ENCODE measurements at regions not wholly inside any gene's neighbourhood (a gene's known extent, or its start where the extent isn't known, plus 50 kb on each side); places are given as distances from the start of the nearest gene placed in this dataset.

DNA sequence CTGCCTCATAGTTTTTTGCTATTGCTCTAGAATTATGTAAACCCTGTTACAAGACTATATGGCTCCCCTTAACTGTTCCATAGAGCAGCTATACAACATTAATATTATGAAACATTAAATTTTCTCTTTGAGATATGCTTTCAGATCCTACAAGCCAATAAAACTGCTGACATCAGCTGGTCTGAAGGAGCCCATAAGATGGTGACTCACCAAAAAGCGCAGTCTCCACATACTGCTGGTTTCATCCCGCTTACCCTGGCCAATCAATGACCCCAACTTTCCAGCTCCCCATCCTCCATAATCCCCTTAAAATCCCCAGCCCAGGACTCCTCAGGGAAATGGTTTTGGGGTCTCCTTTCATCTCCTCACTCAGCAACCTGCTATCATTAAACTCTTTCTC is 172.7 kb downstream of the NSG2 start:
- Histone ChIP-seq H3K36me3 (replicated peaks) (no peaks in the 10 kb centered on the region), H3K4me3 (ENCODE audit: low read depth, low read length) (no peak overlapping the region), H3K27ac (no peak overlapping the region), H3K27me3 (replicated peaks) (no peaks in the 10 kb centered on the region)
- in situ Hi-C loops (cut with HindIII; ENCODE audit: low pct_ligation_motif_present, low sequenced_read_pairs), result no loop called here
- no peak for DNase-seq
- TF ChIP-seq, protein P1, sequence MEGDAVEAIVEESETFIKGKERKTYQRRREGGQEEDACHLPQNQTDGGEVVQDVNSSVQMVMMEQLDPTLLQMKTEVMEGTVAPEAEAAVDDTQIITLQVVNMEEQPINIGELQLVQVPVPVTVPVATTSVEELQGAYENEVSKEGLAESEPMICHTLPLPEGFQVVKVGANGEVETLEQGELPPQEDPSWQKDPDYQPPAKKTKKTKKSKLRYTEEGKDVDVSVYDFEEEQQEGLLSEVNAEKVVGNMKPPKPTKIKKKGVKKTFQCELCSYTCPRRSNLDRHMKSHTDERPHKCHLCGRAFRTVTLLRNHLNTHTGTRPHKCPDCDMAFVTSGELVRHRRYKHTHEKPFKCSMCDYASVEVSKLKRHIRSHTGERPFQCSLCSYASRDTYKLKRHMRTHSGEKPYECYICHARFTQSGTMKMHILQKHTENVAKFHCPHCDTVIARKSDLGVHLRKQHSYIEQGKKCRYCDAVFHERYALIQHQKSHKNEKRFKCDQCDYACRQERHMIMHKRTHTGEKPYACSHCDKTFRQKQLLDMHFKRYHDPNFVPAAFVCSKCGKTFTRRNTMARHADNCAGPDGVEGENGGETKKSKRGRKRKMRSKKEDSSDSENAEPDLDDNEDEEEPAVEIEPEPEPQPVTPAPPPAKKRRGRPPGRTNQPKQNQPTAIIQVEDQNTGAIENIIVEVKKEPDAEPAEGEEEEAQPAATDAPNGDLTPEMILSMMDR (IDR thresholded peaks at IDR 0.05; ENCODE audit: low read depth, low read length, missing control alignments), result no peak

DNA sequence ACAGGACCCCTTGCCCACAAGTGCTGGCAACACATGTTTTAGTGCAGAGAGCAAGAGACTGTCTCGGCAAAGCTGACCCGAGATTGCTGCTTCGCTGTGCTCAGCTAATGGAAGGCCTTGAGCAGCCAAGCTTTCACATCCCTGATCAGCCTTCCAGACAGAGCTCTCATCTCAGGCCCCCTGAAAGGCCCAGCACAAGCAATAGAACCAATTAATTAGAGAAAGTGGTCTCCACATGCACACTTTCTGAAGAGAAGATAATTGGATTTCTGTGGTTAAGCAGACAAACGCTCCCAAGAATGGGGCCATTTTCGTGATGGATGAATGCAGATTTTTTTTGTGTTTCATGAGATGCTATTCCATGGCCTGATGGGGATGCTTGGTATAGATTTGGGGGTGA is 174.9 kb downstream of the NSG2 start:
- H3K27ac ChIP-seq, result no peak overlapping the region
- DNase-seq, result no peak
- H3K36me3 ChIP-seq (replicated peaks), result no peaks in the 10 kb centered on the region
- H3K27me3 ChIP-seq (replicated peaks), result no peaks in the 10 kb centered on the region
- in situ Hi-C loops (cut with HindIII; ENCODE audit: low pct_ligation_motif_present, low sequenced_read_pairs), result no loop called here
- TF ChIP-seq, protein P1 (IDR thresholded peaks at IDR 0.05; ENCODE audit: low read depth, low read length, missing control alignments), result no peak
- no peak overlapping the region for H3K4me3 ChIP-seq (ENCODE audit: low read depth, low read length)

DNA sequence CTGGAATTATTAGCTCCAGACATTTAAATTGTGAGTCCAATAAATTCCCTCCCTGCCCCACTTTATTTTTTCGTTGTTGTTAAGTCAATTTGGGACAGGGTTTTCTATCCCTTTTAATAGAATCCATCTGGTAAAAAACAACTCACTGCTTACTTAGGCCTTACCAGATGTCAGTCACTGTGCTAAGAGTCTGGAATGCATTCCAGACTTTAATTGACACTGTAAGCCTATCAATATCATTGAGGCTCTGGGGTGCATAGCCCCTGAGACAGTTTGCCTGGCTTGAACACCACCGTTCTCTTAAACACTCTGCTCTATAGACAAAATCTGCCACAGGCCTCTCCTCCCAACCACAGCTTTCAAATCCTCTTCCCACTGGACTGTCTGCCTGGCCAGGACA is 175.9 kb downstream of the NSG2 start:
- no peak overlapping the region for H3K27ac ChIP-seq
- TF ChIP-seq, protein P1 (IDR thresholded peaks at IDR 0.05; ENCODE audit: low read depth, low read length, missing control alignments), result no peak
- in situ Hi-C loops (cut with HindIII; ENCODE audit: low pct_ligation_motif_present, low sequenced_read_pairs), result no loop called here

DNA sequence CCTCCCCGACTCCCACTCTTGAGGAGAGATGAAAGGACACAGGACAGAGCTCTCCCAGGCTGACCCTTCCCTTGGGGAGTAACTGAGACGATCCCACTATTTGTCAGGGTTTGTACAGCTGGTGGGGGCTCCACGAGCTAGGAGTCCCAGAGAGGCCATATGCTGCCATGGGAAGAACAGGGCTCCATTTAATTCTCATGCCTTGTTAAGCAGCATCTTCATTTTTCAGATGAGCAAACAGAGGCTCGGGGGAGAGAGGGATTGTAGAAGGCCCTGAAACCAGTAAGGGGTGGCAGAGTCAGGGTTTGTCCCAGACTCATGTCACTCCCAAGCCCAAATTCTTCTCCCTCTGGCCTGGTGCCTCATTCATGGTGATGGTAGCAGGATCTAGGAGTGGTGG is 176.4 kb downstream of the NSG2 start:
- H3K27ac ChIP-seq, result no peak overlapping the region
- DNase-seq, result no peak
- H3K27me3 ChIP-seq (replicated peaks), result no peaks in the 10 kb centered on the region
- in situ Hi-C loops (cut with HindIII; ENCODE audit: low pct_ligation_motif_present, low sequenced_read_pairs), result no loop called here
- no peak overlapping the region for H3K4me3 ChIP-seq (ENCODE audit: low read depth, low read length)
- H3K36me3 ChIP-seq (replicated peaks), result no peaks in the 10 kb centered on the region
- TF ChIP-seq, protein P1 (IDR thresholded peaks at IDR 0.05; ENCODE audit: low read depth, low read length, missing control alignments), result no peak

More for the DNA sequence above, 175.9 kb downstream of the NSG2 start:
- Histone ChIP-seq H3K36me3 (replicated peaks) (no peaks in the 10 kb centered on the region), H3K27me3 (replicated peaks) (no peaks in the 10 kb centered on the region), H3K4me3 (ENCODE audit: low read depth, low read length) (no peak overlapping the region)
- DNase-seq, result no peak

DNA sequence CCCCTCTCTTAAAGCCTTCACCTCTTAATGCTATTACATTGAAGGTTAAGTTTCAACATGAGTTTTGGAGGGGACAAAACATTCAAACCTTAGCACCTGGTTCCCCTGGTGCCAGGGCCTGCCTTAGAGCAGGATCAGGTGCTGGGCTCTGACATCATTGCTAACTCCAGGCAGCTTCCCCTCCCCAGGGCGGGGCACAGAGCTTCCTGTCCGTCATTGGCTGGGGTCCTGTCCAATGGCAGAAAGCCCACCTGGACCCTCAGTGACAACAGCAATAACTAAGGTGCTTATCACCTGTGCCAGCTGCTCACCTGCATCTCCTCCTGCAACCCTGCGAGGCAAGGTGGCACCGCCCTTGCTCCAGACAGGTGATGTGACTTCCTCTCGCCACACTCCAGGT is 177.4 kb downstream of the NSG2 start:
- Histone ChIP-seq H3K4me3 (ENCODE audit: low read depth, low read length) (no peak overlapping the region), H3K27me3 (replicated peaks) (no peaks in the 10 kb centered on the region), H3K36me3 (replicated peaks) (no peaks in the 10 kb centered on the region), H3K27ac (no peak overlapping the region)
- in situ Hi-C loops (cut with HindIII; ENCODE audit: low pct_ligation_motif_present, low sequenced_read_pairs), result no loop called here
- DNase-seq, result no peak
- TF ChIP-seq, protein P1 (IDR thresholded peaks at IDR 0.05; ENCODE audit: low read depth, low read length, missing control alignments), result no peak

DNA sequence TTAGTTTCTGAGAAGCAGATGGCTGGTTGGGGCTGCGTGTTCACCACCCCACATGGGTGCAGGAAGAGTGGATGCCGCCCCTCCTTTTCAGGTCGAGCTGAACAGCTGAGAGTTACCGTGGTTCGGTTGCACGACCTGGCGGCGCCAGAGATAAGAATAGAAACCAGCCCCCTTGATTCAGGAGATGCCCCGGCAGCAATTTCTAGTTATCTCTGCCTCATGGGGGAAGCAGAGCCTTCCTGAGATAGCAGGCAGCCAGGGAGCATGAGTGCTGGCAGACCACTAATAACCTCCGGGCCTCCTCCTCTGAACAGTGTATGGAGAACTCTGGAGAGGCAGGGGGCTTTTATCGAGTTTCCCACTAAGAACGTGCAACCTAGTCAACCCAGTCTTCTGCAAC is 177.8 kb downstream of the NSG2 start:
- H3K27ac ChIP-seq, result no peak overlapping the region
- H3K4me3 ChIP-seq (ENCODE audit: low read depth, low read length), result no peak overlapping the region
- H3K36me3 ChIP-seq (replicated peaks), result no peaks in the 10 kb centered on the region
- H3K27me3 ChIP-seq (replicated peaks), result no peaks in the 10 kb centered on the region
- no peak for DNase-seq
- TF ChIP-seq, protein P1 (IDR thresholded peaks at IDR 0.05; ENCODE audit: low read depth, low read length, missing control alignments), result no peak
- in situ Hi-C loops (cut with HindIII; ENCODE audit: low pct_ligation_motif_present, low sequenced_read_pairs), result no loop called here

Measured in brain microvascular endothelial cell (primary cell).